A673 (cell line): ENCODE measurements at regions not wholly inside any gene's neighbourhood (a gene's known extent, or its start where the extent isn't known, plus 50 kb on each side); places are given as distances from the start of the nearest gene placed in this dataset.

ENCODE experiments used
- BruUV-seq: library from RNA; stranded (reverse); fragments of 400-500 nt; replicated peaks from 2 replicates; lab custom pipeline; 2021; lab: Mats Ljungman, UMichigan
- CTCF ChIA-PET: fragments of 300-600 bp; sonication (Branson Sonifier 250); formaldehyde crosslinking; loops from one replicate; lab custom pipeline; 2022; ENCODE audit warnings: antibody characterized with exemption; lab: Charles Lee
- POLR2A ChIA-PET: fragments of 300-600 bp; sonication (Branson Sonifier 250); formaldehyde crosslinking; loops from one replicate; lab custom pipeline; 2022; ENCODE audit warnings: antibody characterized with exemption; ENCODE audit not compliant: low non-redundant PET; lab: Charles Lee
- DNase-seq: peaks from one replicate; pipeline ENCODE4 v3.0.0-alpha.2; 2015; ENCODE audit warnings: low spot score
- H3K27ac ChIP-seq: fragments of 200-600 bp; sonication (generic); 2 replicates; pipeline ENCODE4 v1.5.1; 2016; ENCODE audit warnings: mixed run types, low read depth, mild to moderate bottlenecking, mixed read lengths, antibody characterized with exemption, low read length; ENCODE audit not compliant: poor library complexity, severe bottlenecking
- H3K27me3 ChIP-seq: fragments of 200-600 bp; sonication (generic); replicated peaks from 2 replicates; pipeline ENCODE4 v1.6.1; 2017; ENCODE audit warnings: mixed run types, low read depth, mild to moderate bottlenecking, mixed read lengths, antibody characterized with exemption, low read length; ENCODE audit not compliant: insufficient read depth, poor library complexity
- H3K36me3 ChIP-seq: fragments of 200-600 bp; sonication (generic); 2 replicates; pipeline ENCODE4 v1.6.1; 2016; ENCODE audit warnings: mixed run types, mild to moderate bottlenecking, mixed read lengths, antibody characterized with exemption, low read length; ENCODE audit not compliant: insufficient read depth, poor library complexity, severe bottlenecking
- H3K4me1 ChIP-seq: fragments of 200-600 bp; sonication (generic); 2 replicates; pipeline ENCODE4 v1.6.1; 2017; ENCODE audit warnings: mixed run types, mild to moderate bottlenecking, mixed read lengths, antibody characterized with exemption, low read length; ENCODE audit not compliant: insufficient read depth, poor library complexity, severe bottlenecking
- H3K4me3 ChIP-seq: fragments of 200-600 bp; sonication (generic); 2 replicates; pipeline ENCODE4 v1.5.1; 2016; ENCODE audit warnings: low read depth, mixed run types, mild to moderate bottlenecking, mixed read lengths, low read length; ENCODE audit not compliant: poor library complexity, severe bottlenecking
- H3K9me3 ChIP-seq: fragments of 200-600 bp; sonication (generic); 2 replicates; pipeline ENCODE4 v1.6.1; 2016; ENCODE audit warnings: mixed run types, low read depth, mild to moderate bottlenecking, mixed read lengths, antibody characterized with exemption, low read length; ENCODE audit not compliant: poor library complexity, severe bottlenecking
- EZH2 ChIP-seq: fragments of 200-600 bp; sonication (generic); IDR thresholded peaks from 2 replicates; pipeline ENCODE4 v1.6.1; 2017; ENCODE audit warnings: borderline replicate concordance, low read depth, mild to moderate bottlenecking, mixed read lengths, antibody characterized with exemption, low read length; ENCODE audit not compliant: poor library complexity, severe bottlenecking
- intact Hi-C: fragments of 100-400 bp; cut with micrococcal nuclease; formaldehyde crosslinking; loops from one replicate; pipeline ENCODE4 v1.10.0; 2022; ENCODE audit not compliant: unreplicated experiment
- TF ChIP-seq, protein P1 (sequence below): fragments of 300-800, 200-600 bp; sonication (generic); conservative IDR thresholded peaks from 2 replicates; pipeline ENCODE4 v1.5.1; 2017; ENCODE audit warnings: low read depth, mild to moderate bottlenecking, antibody characterized with exemption, low read length, moderate library complexity, mixed read lengths

- no peaks in the 10 kb centered on the region for H3K36me3 ChIP-seq
- TF ChIP-seq, protein P1, sequence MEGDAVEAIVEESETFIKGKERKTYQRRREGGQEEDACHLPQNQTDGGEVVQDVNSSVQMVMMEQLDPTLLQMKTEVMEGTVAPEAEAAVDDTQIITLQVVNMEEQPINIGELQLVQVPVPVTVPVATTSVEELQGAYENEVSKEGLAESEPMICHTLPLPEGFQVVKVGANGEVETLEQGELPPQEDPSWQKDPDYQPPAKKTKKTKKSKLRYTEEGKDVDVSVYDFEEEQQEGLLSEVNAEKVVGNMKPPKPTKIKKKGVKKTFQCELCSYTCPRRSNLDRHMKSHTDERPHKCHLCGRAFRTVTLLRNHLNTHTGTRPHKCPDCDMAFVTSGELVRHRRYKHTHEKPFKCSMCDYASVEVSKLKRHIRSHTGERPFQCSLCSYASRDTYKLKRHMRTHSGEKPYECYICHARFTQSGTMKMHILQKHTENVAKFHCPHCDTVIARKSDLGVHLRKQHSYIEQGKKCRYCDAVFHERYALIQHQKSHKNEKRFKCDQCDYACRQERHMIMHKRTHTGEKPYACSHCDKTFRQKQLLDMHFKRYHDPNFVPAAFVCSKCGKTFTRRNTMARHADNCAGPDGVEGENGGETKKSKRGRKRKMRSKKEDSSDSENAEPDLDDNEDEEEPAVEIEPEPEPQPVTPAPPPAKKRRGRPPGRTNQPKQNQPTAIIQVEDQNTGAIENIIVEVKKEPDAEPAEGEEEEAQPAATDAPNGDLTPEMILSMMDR = no peak
- no peak for TF ChIP-seq EZH2
- BruUV-seq = no TSS peak
- H3K27ac ChIP-seq = no peak overlapping the region
- no peaks in the 10 kb centered on the region for H3K9me3 ChIP-seq
- H3K27me3 ChIP-seq = peaks cover 8% of the 10 kb centered on the region
- intact Hi-C loops = no loop called here
- no peak overlapping the region for H3K4me3 ChIP-seq
- POLR2A ChIA-PET = no interaction called here
- no peaks in the 10 kb centered on the region for H3K4me1 ChIP-seq
- CTCF ChIA-PET = no interaction called here
- no peak for DNase-seq
Observed at GRCh38 chr13:34137200-34137599, 319.3 kb downstream of the RFC3 start.

DNA sequence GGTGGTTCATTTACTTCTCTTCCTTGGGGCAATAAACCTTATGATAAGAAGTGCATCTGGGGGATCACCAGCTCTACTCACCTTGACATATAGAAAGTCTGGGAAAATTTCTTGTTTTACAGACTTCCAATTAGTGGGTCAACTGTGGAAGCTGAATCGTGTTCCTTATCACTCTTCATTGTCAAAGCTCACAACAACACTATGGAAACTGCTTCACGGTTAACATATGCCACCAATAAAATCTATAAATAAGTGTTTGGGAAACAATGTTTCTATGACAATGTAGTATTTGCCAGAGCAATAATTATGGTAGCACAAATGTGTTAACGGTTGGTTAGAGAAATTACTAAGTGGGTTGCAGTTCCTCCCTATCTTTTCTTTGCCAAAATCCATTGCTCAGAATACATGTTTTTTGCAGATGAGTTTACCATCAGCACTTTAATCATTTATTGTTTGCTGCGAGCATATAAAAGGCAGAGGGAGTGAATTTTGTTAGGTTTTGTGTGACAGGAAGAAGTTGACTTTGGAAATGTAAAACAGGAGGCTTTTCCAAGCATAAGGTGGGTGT lies 321.8 kb downstream of the RFC3 start:
- DNase-seq = no peak
- intact Hi-C loops = no loop called here
- Histone ChIP-seq H3K27me3 (no peaks in the 10 kb centered on the region), H3K27ac (no peak overlapping the region), H3K4me1 (no peaks in the 10 kb centered on the region), H3K36me3 (no peaks in the 10 kb centered on the region), H3K9me3 (no peaks in the 10 kb centered on the region), H3K4me3 (no peak overlapping the region)
- BruUV-seq = no TSS peak
- ChIA-PET CTCF (no interaction called here), POLR2A (no interaction called here)
- TF ChIP-seq, protein P1 = no peak
- no peak for TF ChIP-seq EZH2

GRCh38 chr13:34143637-34144036 lies 325.7 kb downstream of the RFC3 start:
- no peaks in the 10 kb centered on the region for H3K27me3 ChIP-seq
- no peaks in the 10 kb centered on the region for H3K9me3 ChIP-seq
- intact Hi-C loops = no loop called here
- H3K4me3 ChIP-seq = no peak overlapping the region
- ChIA-PET CTCF (no interaction called here), POLR2A (no interaction called here)
- no peak overlapping the region for H3K27ac ChIP-seq
- no peak for TF ChIP-seq EZH2
- TF ChIP-seq, protein P1 = no peak
- H3K36me3 ChIP-seq = no peaks in the 10 kb centered on the region
- DNase-seq = no peak
- BruUV-seq = no TSS peak
- no peaks in the 10 kb centered on the region for H3K4me1 ChIP-seq
